NCI-H510A (cell line): ENCODE measurements at regions not wholly inside any gene's neighbourhood (a gene's known extent, or its start where the extent isn't known, plus 50 kb on each side); places are given as distances from the start of the nearest gene placed in this dataset.

ENCODE experiments used
- DNase-seq: peaks from one replicate; lab custom pipeline; 2025; lab: John Stamatoyannopoulos, UW

DNA sequence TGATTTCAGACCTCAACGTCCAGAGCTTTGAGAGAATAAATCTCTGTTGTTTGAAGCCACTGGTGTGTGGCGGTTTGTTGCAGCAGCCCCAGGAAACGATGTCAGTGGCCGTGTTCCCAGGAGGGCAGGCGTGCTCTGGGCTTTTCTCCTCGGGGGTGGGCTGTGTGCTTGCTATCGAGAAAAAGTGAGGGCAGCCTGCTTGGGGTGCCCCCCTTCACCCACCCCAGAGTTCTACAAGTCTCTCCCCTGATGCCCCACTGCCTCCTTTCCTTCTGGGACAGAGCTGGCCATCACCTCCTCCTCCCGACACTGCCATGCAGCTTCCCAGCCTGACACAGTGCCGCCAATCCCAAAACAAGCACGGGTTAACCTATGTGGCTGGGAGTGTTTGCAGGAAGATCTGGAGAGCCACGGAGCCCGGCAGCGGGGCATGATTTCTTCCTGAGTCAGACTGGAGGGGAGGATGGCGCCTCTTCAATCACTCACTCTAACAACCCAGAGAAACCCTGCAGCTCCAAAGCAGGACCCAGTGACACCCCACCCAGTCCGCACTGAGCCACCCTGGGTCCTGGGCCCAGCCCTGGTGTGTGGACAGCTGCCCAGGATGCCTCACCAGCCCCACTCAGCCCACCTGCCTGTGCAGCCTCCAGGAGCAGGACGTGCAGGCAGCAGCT, 213.7 kb upstream of the RAB6C start:
- DNase-seq = no peak

- DNase-seq = no peak
Measured at GRCh38 chr2:129766374-129766993, 213.0 kb upstream of the RAB6C start.

- DNase-seq = no peak
Measured at GRCh38 chr2:129767346-129768035, 212.0 kb upstream of the RAB6C start.

DNA sequence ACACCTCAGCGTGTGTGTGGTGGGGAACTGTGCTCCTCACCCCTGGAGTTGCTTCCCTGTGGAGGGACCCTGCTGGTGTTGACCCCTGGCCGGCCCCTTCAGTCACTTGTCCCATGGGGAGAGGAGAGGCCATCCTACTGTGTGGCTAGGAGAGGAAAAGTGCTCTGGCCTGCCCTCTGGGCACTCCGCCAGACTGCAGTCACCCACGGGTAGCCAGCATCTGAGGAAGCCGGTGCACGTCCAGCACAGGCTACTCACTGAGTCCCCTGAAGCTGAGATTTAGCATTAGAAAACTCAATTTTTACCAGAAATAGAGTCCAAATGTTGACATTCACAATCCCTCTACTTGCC, 211.5 kb upstream of the RAB6C start:
- DNase-seq = no peak

DNA sequence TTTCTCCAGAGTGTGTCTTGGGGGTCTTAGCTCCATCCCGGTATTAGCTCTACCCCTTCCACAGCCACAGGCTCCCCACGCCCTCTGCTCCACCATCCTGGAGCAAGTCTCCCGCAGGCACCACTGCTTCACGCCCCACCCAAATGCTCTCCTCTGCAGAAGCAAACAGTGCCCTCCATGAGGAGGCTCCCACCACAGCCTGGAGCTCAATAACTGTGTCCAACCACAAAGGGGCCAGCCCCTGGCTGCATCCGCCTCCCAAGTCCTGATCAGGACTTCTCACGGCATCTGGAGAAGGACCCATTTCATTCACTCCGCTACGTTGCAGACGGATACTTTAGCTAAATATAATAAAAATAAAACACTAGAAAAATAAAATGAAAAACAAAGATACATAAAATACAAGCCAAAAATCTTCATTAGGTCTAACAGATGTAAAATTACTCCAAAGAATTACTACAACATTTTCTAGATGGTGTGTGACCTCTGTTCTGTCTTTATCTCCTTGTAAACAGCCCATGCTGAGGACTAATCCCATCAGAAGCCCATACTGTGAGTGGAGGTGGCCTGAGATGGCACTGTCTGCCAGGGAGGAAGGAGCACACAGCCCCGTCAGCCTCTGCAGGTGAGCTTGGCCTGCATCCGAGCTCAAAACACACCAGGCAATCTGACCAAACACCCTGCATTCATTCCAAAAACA, 210.8 kb upstream of the RAB6C start:
- no peak for DNase-seq

- DNase-seq = no peak
Measured at GRCh38 chr2:129769185-129769991, 210.1 kb upstream of the RAB6C start.

DNA sequence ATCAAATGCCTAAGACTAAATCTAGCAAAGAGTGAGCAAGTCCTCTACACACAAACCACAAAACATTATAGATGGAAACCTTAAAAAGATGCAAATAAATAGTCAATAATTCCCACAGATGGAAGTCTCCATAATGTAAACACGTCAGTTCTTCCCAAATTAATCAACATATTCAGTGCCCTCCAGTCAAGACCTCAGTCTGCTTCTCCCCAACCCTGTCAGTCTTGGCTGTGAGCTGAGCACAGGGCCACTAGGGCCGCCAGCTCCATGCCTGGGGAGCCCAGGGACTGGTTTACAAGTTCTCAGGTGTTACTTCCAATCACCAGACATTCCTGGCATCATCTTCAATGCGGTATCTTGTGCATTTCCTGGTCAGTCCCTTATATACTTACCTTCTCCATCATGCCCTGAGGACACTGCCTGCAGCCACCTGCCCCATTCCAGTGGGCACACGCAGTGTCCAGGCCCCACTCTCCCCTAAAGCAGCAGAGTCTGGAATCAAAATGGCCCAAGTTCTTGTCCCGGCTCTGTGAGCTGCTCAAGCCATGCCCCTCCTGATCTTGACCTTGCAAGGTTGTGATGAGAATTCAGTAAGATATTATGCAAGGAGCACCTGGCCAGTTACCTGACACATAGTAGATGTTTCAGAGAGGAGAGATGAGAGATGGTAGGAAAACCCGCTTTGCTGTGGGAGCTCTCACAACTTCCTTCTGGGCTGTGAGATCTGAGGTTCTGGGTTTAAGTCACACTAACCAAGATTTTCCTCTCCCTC, 207.9 kb upstream of the RAB6C start:
- DNase-seq = no peak

- no peak for DNase-seq
Measured at GRCh38 chr2:129772190-129772579, 207.3 kb upstream of the RAB6C start.

DNA sequence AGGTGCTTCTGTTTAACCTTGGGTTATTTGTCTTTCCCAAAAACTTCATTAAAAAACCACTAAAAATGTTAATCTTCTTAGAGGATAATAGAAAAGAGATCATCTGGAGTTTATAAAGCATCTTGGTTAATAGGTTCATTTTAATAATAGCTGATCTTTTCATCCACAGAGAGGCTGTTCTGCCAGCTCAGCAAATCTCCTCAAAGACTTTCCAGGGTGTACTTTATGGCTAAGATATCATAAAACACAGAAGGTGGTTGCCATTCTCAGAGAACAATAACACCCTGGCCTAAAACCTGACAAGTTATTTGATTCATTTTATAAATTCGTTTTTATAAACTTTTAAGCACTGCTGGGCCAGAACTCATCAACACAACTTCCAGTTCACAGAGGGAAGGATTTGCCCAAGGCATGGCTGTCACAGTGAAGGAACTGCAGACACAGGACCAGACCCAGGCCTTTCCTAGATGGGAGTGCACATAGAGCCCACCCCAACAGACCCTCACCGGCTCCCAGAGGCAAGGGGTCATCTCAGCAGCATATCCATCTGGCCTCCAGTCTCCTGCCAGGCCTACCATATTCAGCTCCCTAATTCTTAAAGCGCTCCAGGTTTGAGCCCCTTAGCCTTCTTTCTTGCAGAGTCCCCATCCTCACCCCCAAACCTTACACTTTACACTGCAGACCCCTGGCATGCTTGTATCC, 203.4 kb upstream of the RAB6C start:
- DNase-seq = no peak

DNA sequence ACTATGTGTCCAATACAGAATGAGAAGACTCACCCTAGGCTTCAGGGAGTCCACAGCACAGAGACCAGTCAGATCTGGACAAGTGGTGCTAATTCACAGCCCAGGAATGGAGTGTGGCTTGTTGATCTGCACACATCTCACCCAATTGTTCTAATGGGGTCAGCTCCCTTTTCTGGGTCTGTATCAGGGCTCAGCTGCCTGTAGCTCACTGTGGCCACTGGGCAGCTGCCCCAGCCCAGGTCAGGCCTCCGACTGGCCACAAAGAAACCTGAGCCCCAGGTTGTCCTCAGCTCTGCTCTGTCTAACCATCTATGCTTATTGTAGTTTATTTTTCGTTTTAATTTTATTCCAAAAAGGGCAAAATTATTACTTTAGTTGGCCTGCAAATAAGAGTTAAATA, 202.3 kb upstream of the RAB6C start:
- no peak for DNase-seq

GRCh38 chr2:129777762-129778583, 201.5 kb upstream of the RAB6C start:
- no peak for DNase-seq

DNA sequence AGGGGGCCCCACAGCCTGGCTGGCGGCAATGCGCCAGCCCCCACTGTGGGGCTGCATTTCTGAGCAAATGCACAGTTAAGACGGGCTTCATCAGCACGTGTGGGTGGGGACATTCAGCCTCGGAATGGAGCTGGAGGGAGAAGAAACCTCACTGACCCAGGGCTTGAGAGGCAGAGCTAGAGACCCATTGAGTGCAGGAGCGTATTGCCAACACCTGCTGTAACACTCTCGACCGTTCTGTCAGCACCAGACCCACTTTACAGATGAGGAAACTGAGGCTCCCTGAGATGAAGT, 200.9 kb upstream of the RAB6C start:
- no peak for DNase-seq

GRCh38 chr2:129779783-129780182, 199.7 kb upstream of the RAB6C start:
- DNase-seq = no peak

- DNase-seq = no peak
Measured at GRCh38 chr2:129780316-129781270, 198.9 kb upstream of the RAB6C start.

GRCh38 chr2:129781749-129782632, 197.5 kb upstream of the RAB6C start:
- no peak for DNase-seq

GRCh38 chr2:129782633-129782990, 196.9 kb upstream of the RAB6C start:
- DNase-seq = no peak

DNA sequence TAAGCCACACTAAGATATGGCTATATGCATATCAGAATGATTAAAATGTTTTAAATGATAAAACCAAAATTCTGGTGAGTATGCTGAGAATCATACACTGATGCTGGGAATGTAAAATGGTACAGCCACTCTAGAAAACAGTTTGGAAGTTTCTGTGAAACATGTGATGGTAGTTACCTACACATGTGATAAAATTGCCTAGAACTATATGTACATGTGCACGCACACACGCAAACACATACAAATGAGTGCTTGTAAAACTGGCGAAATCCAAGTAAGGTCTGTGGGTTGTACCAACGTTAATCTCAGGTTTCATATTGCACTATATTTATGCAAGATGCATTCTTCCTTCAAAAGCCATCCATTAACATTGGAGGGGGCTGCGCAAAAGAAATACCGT, 195.0 kb upstream of the RAB6C start:
- no peak for DNase-seq

DNA sequence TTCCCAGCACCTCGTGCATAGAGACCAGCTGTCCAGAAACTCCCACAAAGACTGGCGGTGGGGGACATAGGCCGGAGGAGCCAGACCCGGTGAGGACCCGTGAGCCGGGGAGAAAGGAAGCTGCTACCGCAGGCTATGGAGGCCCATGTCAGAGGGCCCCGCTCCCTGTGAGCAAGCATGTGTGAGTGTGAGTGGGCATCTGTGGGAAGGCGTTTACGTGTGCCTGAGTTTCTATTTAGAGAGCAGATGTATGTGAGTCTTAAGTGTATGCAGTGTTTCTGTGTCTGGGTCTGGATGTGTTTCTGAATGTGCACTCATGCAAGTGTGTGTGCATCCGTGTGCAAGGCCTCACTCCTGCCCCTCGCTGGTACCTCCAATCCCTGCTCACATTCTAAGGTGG, 187.8 kb upstream of the RAB6C start:
- no peak for DNase-seq
